ENCODE measurements at regions not wholly inside any gene's neighbourhood (a gene's known extent, or its start where the extent isn't known, plus 50 kb on each side); places are given as distances from the start of the nearest gene placed in this dataset.

GRCh38 chr2:71937396-71937795 is 210.3 kb downstream of the CYP26B1 start:
- H3K27ac ChIP-seq (ENCODE audit: low read depth in 2 of 2, low read length in 1 of 2), result no peak overlapping the region
- H4K20me1 ChIP-seq (ENCODE audit: insufficient read depth), result no peaks in the 10 kb centered on the region
- no peak overlapping the region for H3K4me2 ChIP-seq
- no peaks in the 10 kb centered on the region for H3K79me2 ChIP-seq (ENCODE audit: insufficient read depth)
- no peaks in the 10 kb centered on the region for H3K9me3 ChIP-seq
- no peaks in the 10 kb centered on the region for H3K9me2 ChIP-seq
- peak; percentile 1 for DNase-seq
- H2AFZ ChIP-seq (ENCODE audit: low read depth), result no peak overlapping the region
- CTCF ChIA-PET, result interaction anchor here (0.7 to 5.2 kb wide), 5 partner anchors 14 to 213 kb away, joined by 3 to 39 read pairs (median 5); no protein-coding TSS in a partner anchor
- peaks cover 0 to 4% of the 10 kb centered on the region in 2 experiments; a peak in 1 of 4 replicates for H3K4me1 ChIP-seq (ENCODE audit: control insufficient read depth in 1 of 2, insufficient read depth in 2 of 2, low read depth in 1 of 2, low read length in 1 of 2)
- H3K27me3 ChIP-seq (ENCODE audit: insufficient read depth), result no peaks in the 10 kb centered on the region
- H3K36me3 ChIP-seq (replicated peaks in 1 of 2; ENCODE audit: control insufficient read depth in 1 of 2, insufficient read depth in 2 of 2, low read length in 1 of 2), result no peaks in the 10 kb centered on the region
- H3K9ac ChIP-seq, result no peak overlapping the region
- no peak overlapping the region for H3K4me3 ChIP-seq (ENCODE audit: low read depth in 2 of 2, low read length in 1 of 2)
- 64% methylated on average over 1 of the region's 1 CpG for WGBS (ENCODE audit: low lambda C conversion rate)
- TF ChIP-seq, protein P1, sequence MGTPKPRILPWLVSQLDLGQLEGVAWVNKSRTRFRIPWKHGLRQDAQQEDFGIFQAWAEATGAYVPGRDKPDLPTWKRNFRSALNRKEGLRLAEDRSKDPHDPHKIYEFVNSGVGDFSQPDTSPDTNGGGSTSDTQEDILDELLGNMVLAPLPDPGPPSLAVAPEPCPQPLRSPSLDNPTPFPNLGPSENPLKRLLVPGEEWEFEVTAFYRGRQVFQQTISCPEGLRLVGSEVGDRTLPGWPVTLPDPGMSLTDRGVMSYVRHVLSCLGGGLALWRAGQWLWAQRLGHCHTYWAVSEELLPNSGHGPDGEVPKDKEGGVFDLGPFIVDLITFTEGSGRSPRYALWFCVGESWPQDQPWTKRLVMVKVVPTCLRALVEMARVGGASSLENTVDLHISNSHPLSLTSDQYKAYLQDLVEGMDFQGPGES (IDR thresholded peaks at IDR 0.05; ENCODE audit: low read depth, low read length), result no peak
- TF ChIP-seq, protein P2, sequence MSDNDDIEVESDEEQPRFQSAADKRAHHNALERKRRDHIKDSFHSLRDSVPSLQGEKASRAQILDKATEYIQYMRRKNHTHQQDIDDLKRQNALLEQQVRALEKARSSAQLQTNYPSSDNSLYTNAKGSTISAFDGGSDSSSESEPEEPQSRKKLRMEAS (IDR thresholded peaks at IDR 0.05; ENCODE audit: low read depth), result no peak
- TF ChIP-seq MEF2A (IDR thresholded peaks at IDR 0.05; ENCODE audit: borderline replicate concordance, low read depth), result no peak
- no peak for TF ChIP-seq RFX5 (IDR thresholded peaks at IDR 0.05; ENCODE audit: low read length)
- no peak for TF ChIP-seq EP300 (IDR thresholded peaks at IDR 0.05; ENCODE audit: borderline replicate concordance in 1 of 2, low read depth in 1 of 2, low read length in 1 of 2)
- no peak for TF ChIP-seq MXI1 (IDR thresholded peaks at IDR 0.05; ENCODE audit: low read depth, low read length)
- no peak for TF ChIP-seq ELF1 (IDR thresholded peaks at IDR 0.05)
- POLR2A ChIA-PET, result no interaction called here
- no peaks in the 10 kb centered on the region for H3F3A ChIP-seq (replicated peaks; ENCODE audit: insufficient read depth)

GRCh38 chr2:71936076-71937030 is 211.3 kb downstream of the CYP26B1 start:
- Histone ChIP-seq H3K27ac (ENCODE audit: low read depth in 2 of 2, low read length in 1 of 2) (no peak overlapping the region), H3F3A (replicated peaks; ENCODE audit: insufficient read depth) (no peaks in the 10 kb centered on the region), H3K4me2 (no peak overlapping the region), H2AFZ (ENCODE audit: low read depth) (no peak overlapping the region), H3K79me2 (ENCODE audit: insufficient read depth) (no peaks in the 10 kb centered on the region), H3K36me3 (replicated peaks in 1 of 2; ENCODE audit: control insufficient read depth in 1 of 2, insufficient read depth in 2 of 2, low read length in 1 of 2) (no peaks in the 10 kb centered on the region), H3K4me3 (ENCODE audit: low read depth in 2 of 2, low read length in 1 of 2) (no peak overlapping the region), H3K9me3 (no peaks in the 10 kb centered on the region), H4K20me1 (ENCODE audit: insufficient read depth) (no peaks in the 10 kb centered on the region), H3K9ac (no peak overlapping the region), H3K9me2 (no peaks in the 10 kb centered on the region), H3K4me1 (ENCODE audit: control insufficient read depth in 1 of 2, insufficient read depth in 2 of 2, low read depth in 1 of 2, low read length in 1 of 2) (peaks cover 0 to 4% of the 10 kb centered on the region in 2 experiments; a peak in 1 of 4 replicates), H3K27me3 (ENCODE audit: insufficient read depth) (no peaks in the 10 kb centered on the region)
- ChIA-PET POLR2A (interaction anchor here (0.6 kb wide), 1 partner anchor 170 kb away, joined by 5 read pairs; no protein-coding TSS in a partner anchor), CTCF (interaction anchor here (0.7 to 5.2 kb wide), 8 partner anchors 13 to 643 kb away, joined by 3 to 39 read pairs (median 3); no protein-coding TSS in a partner anchor)
- TF ChIP-seq EZH2phosphoT487 (IDR thresholded peaks at IDR 0.05; ENCODE audit: borderline replicate concordance, low read depth), result no peak
- TF ChIP-seq ZBTB33 (IDR thresholded peaks at IDR 0.05; ENCODE audit: borderline replicate concordance, low read depth), result no peak
- TF ChIP-seq NFIC (IDR thresholded peaks at IDR 0.05; ENCODE audit: borderline replicate concordance), result no peak
- TF ChIP-seq MEF2A (IDR thresholded peaks at IDR 0.05; ENCODE audit: borderline replicate concordance, low read depth), result no peak
- TF ChIP-seq YY1 (IDR thresholded peaks at IDR 0.05; ENCODE audit: low read depth), result no peak
- TF ChIP-seq TCF12 (IDR thresholded peaks at IDR 0.05), result no peak
- TF ChIP-seq FOXM1 (IDR thresholded peaks at IDR 0.05; ENCODE audit: low read depth), result no peak
- TF ChIP-seq GABPA (IDR thresholded peaks at IDR 0.05; ENCODE audit: low read depth), result no peak
- TF ChIP-seq FOXJ3 (CRISPR knock-in tag; IDR thresholded peaks at IDR 0.05), result no peak
- no peak for TF ChIP-seq PBX3 (IDR thresholded peaks at IDR 0.05)
- no peak for TF ChIP-seq ELF1 (IDR thresholded peaks at IDR 0.05)
- DNase-seq, result peak; percentile 0
- 26% methylated on average over 5 of the region's 5 CpGs for WGBS (ENCODE audit: low lambda C conversion rate)

All from SK-N-SH (cell line).